Keratinocyte (primary cell): ENCODE measurements at regions not wholly inside any gene's neighbourhood (a gene's known extent, or its start where the extent isn't known, plus 50 kb on each side); places are given as distances from the start of the nearest gene placed in this dataset.

Source experiments
- DNase-seq: peaks from one replicate; pipeline ENCODE4 v3.0.0-alpha.2; 2011; ENCODE audit warnings: low read depth, missing footprints, low spot score
- FAIRE-seq: peaks from 2 replicates; lab custom pipeline; 2011; peaks lifted over from hg19 to GRCh38; lab: Jason Lieb, UNC
- H2AFZ ChIP-seq: 2 replicates; pipeline ENCODE4 v1.6.0; 2012; ENCODE audit warnings: low read length, control low read depth, inconsistent platforms; ENCODE audit not compliant: control insufficient read depth
- H3K27ac ChIP-seq: 2 replicates; pipeline ENCODE4 v1.5.1; 2011; ENCODE audit warnings: low read length; ENCODE audit not compliant: control insufficient read depth, insufficient read depth
- H3K27me3 ChIP-seq: 3 replicates; pipeline ENCODE4 v1.6.0; 2011; ENCODE audit warnings: low read length; ENCODE audit not compliant: control insufficient read depth, insufficient read depth; ENCODE audit errors: extremely low read depth
- H3K36me3 ChIP-seq, 2 experiments: 2 replicates in 1 of 2; 3 replicates in 1 of 2; pipeline ENCODE4 v1.5.1; 2011; ENCODE audit warnings: low read length in 2 of 2, mild to moderate bottlenecking in 1 of 2; ENCODE audit not compliant: control insufficient read depth in 2 of 2, insufficient read depth in 2 of 2; ENCODE audit errors: extremely low read depth in 1 of 2
- H3K4me1 ChIP-seq: 3 replicates; pipeline ENCODE4 v1.5.1; 2011; ENCODE audit warnings: low read length; ENCODE audit not compliant: control insufficient read depth, insufficient read depth; ENCODE audit errors: extremely low read depth
- H3K4me2 ChIP-seq: 3 replicates; pipeline ENCODE4 v1.6.0; 2011; ENCODE audit warnings: low read depth, low read length; ENCODE audit not compliant: control insufficient read depth, insufficient read depth; ENCODE audit errors: extremely low read depth
- H3K4me3 ChIP-seq, 3 experiments: fragments of 200-600 bp in 1 of 3; sonication (generic) in 1 of 3; 2 replicates in 2 of 3; 3 replicates in 1 of 3; pipeline ENCODE4 v1.5.1; 2011 to 2016; ENCODE audit warnings: low read length in 3 of 3, mild to moderate bottlenecking in 3 of 3, control low read depth in 2 of 3, inconsistent platforms in 1 of 3, low read depth in 1 of 3, mixed read lengths in 1 of 3, mixed run types in 1 of 3, moderate library complexity in 1 of 3; ENCODE audit not compliant: control insufficient read depth in 2 of 3, insufficient read depth in 2 of 3; ENCODE audit errors: extremely low read depth in 1 of 3
- H3K79me2 ChIP-seq: 2 replicates; pipeline ENCODE4 v1.6.0; 2012; ENCODE audit warnings: low read length; ENCODE audit not compliant: control insufficient read depth, insufficient read depth
- H3K9ac ChIP-seq: 3 replicates; pipeline ENCODE4 v1.6.0; 2011; ENCODE audit warnings: low read length; ENCODE audit not compliant: control insufficient read depth, insufficient read depth; ENCODE audit errors: extremely low read depth
- H3K9me1 ChIP-seq: 3 replicates; pipeline ENCODE4 v1.6.0; 2011; ENCODE audit warnings: low read length; ENCODE audit not compliant: control insufficient read depth, insufficient read depth; ENCODE audit errors: extremely low read depth
- H3K9me3 ChIP-seq: 2 replicates; pipeline ENCODE4 v1.5.1; 2012; ENCODE audit warnings: low read depth, low read length; ENCODE audit not compliant: control insufficient read depth
- H4K20me1 ChIP-seq: 3 replicates; pipeline ENCODE4 v1.6.0; 2011; ENCODE audit warnings: low read length; ENCODE audit not compliant: control insufficient read depth, insufficient read depth; ENCODE audit errors: extremely low read depth
- CTCF ChIP-seq, 3 experiments: IDR thresholded peaks in 1 of 3; conservative IDR thresholded peaks in 1 of 3; optimal IDR thresholded peaks in 1 of 3; 2 replicates in 2 of 3; 3 replicates in 1 of 3; pipeline versions ENCODE3 to v1.5.1; 2011; ENCODE audit warnings: low read length in 3 of 3, mild to moderate bottlenecking in 3 of 3, moderate library complexity in 2 of 3, control low read depth in 1 of 3, inconsistent platforms in 1 of 3; ENCODE audit not compliant: insufficient read depth in 2 of 3; ENCODE audit errors: extremely low read depth in 1 of 3
- EZH2 ChIP-seq: IDR thresholded peaks from one replicate; pipeline ENCODE4 v1.6.1; 2012; ENCODE audit warnings: inconsistent platforms, mild to moderate bottlenecking, low read length, moderate library complexity
- dilution Hi-C: fragments of 300-500 bp; cut with MboI; formaldehyde crosslinking; loops from one replicate; pipeline ENCODE4 v1.7.0; 2020; ENCODE audit warnings: low sequenced_read_pairs; ENCODE audit not compliant: extremely low pct_ligation_motif_present

- TF ChIP-seq CTCF (optimal IDR thresholded peaks at IDR 0.05 in 1 of 3, IDR thresholded peaks at IDR 0.05 in 1 of 3, conservative IDR thresholded peaks at IDR 0.05 in 1 of 3; ENCODE audit: extremely low read depth in 1 of 3, insufficient read depth in 2 of 3, low read length in 3 of 3) (no peak), EZH2 (no peak)
- H3K4me2 ChIP-seq, result no peak overlapping the region
- no peak overlapping the region for H3K4me3 ChIP-seq
- FAIRE-seq, result no peak
- no peaks in the 10 kb centered on the region for H3K9me1 ChIP-seq
- no peak overlapping the region for H3K9ac ChIP-seq
- no peak overlapping the region for H3K27ac ChIP-seq
- H3K79me2 ChIP-seq, result no peaks in the 10 kb centered on the region
- no peaks in the 10 kb centered on the region for H4K20me1 ChIP-seq
- H3K36me3 ChIP-seq, result no peaks in the 10 kb centered on the region
- dilution Hi-C loops, result no loop called here
- no peaks in the 10 kb centered on the region for H3K27me3 ChIP-seq
- no peak for DNase-seq
- no peaks in the 10 kb centered on the region for H3K4me1 ChIP-seq
- H2AFZ ChIP-seq, result no peak overlapping the region
- H3K9me3 ChIP-seq, result no peaks in the 10 kb centered on the region
These were observed 610.1 kb upstream of the CDH4 start for GRCh38 chr20:60641879-60642447.

- no peak overlapping the region for H3K27ac ChIP-seq
- TF ChIP-seq CTCF (optimal IDR thresholded peaks at IDR 0.05 in 1 of 3, IDR thresholded peaks at IDR 0.05 in 1 of 3, conservative IDR thresholded peaks at IDR 0.05 in 1 of 3; ENCODE audit: extremely low read depth in 1 of 3, insufficient read depth in 2 of 3, low read length in 3 of 3) (no peak), EZH2 (no peak)
- dilution Hi-C loops, result no loop called here
These were observed 609.5 kb upstream of the CDH4 start for GRCh38 chr20:60642541-60642940.

More at GRCh38 chr20:60642541-60642940, 609.5 kb upstream of the CDH4 start:
- Histone ChIP-seq H3K4me2 (no peak overlapping the region), H2AFZ (no peak overlapping the region), H3K4me1 (no peaks in the 10 kb centered on the region), H3K9me1 (no peaks in the 10 kb centered on the region), H3K9me3 (no peaks in the 10 kb centered on the region), H3K4me3 (no peak overlapping the region), H3K36me3 (no peaks in the 10 kb centered on the region), H3K27me3 (no peaks in the 10 kb centered on the region), H3K79me2 (no peaks in the 10 kb centered on the region), H4K20me1 (no peaks in the 10 kb centered on the region), H3K9ac (no peak overlapping the region)
- FAIRE-seq (no peak), DNase-seq (no peak)
